ENCODE measurements at regions not wholly inside any gene's neighbourhood (a gene's known extent, or its start where the extent isn't known, plus 50 kb on each side); places are given as distances from the start of the nearest gene placed in this dataset.
"Not testable (repeated sequence)": the region's sequence is repeated elsewhere in the genome, so short reads cannot be mapped to it uniquely, and the experiment has no call there.

- no peak overlapping the region for H3K4me3 ChIP-seq (ENCODE audit: insufficient read depth, low read length, poor library complexity, severe bottlenecking)
- H3K27me3 ChIP-seq (ENCODE audit: low read length), result no peaks in the 10 kb centered on the region
- peak overlapping the region; percentile 94 for H3K27ac ChIP-seq (ENCODE audit: low read depth, low read length)
- H3K9me3 ChIP-seq (ENCODE audit: insufficient read depth, low read length), result peaks cover 15% of the 10 kb centered on the region; the same call in 1 of the 2 replicates
- peaks cover 10% of the 10 kb centered on the region for H3K79me2 ChIP-seq (ENCODE audit: insufficient read depth, low read length)
- TF ChIP-seq EZH2phosphoT487 (conservative IDR thresholded peaks at IDR 0.05; ENCODE audit: low read length), result no peak
- TF ChIP-seq CTCF (IDR thresholded peaks at IDR 0.05; ENCODE audit: insufficient read depth, low read length, poor library complexity, severe bottlenecking), result no peak
- H3K9ac ChIP-seq (ENCODE audit: low read length), result peak overlapping the region; percentile 42
- no peaks in the 10 kb centered on the region for H4K20me1 ChIP-seq (ENCODE audit: low read depth, low read length)
- peak overlapping the region; percentile 66 for H2AFZ ChIP-seq (ENCODE audit: low read depth, low read length, severe bottlenecking)
- H3K9me2 ChIP-seq (replicated peaks; ENCODE audit: insufficient read depth, low read length), result no peaks in the 10 kb centered on the region
- peaks cover 65% of the 10 kb centered on the region for H3F3A ChIP-seq (ENCODE audit: insufficient read depth)
- H3K36me3 ChIP-seq (ENCODE audit: low read length), result no peaks in the 10 kb centered on the region
- H3K4me2 ChIP-seq (ENCODE audit: low read depth, low read length, poor library complexity, severe bottlenecking), result peak overlapping the region; percentile 52
Measured at GRCh38 chr12:31890295-31891285, 68.6 kb upstream of the RESF1 start.

- Histone ChIP-seq H4K20me1 (ENCODE audit: low read depth, low read length) (no peaks in the 10 kb centered on the region), H3K9ac (ENCODE audit: low read length) (peak overlapping the region; percentile 67), H2AFZ (ENCODE audit: low read depth, low read length, severe bottlenecking) (no peak overlapping the region), H3K36me3 (ENCODE audit: low read length) (0 out of 2 replicates have a peak, but pooled peaks cover 7% of the 10 kb centered on the region), H3F3A (ENCODE audit: insufficient read depth) (peaks cover 49% of the 10 kb centered on the region), H3K27ac (ENCODE audit: low read depth, low read length) (peak overlapping the region; percentile 98), H3K27me3 (ENCODE audit: low read length) (no peaks in the 10 kb centered on the region), H3K9me3 (ENCODE audit: insufficient read depth, low read length) (peaks cover 20% of the 10 kb centered on the region; the same call in 1 of the 2 replicates), H3K79me2 (ENCODE audit: insufficient read depth, low read length) (peaks cover 33% of the 10 kb centered on the region), H3K4me2 (ENCODE audit: low read depth, low read length, poor library complexity, severe bottlenecking) (peak overlapping the region; percentile 92), H3K4me3 (ENCODE audit: insufficient read depth, low read length, poor library complexity, severe bottlenecking) (peak overlapping the region; percentile 50), H3K9me2 (replicated peaks; ENCODE audit: insufficient read depth, low read length) (no peaks in the 10 kb centered on the region)
- TF ChIP-seq EZH2phosphoT487 (conservative IDR thresholded peaks at IDR 0.05; ENCODE audit: low read length), result no peak
- TF ChIP-seq CTCF (IDR thresholded peaks at IDR 0.05; ENCODE audit: insufficient read depth, low read length, poor library complexity, severe bottlenecking), result no peak
Measured at GRCh38 chr12:31887109-31887811, 72.0 kb upstream of the RESF1 start.

- not testable (repeated sequence) for H3K9me2 ChIP-seq (replicated peaks; ENCODE audit: insufficient read depth, low read length); H3K27me3 ChIP-seq (ENCODE audit: low read length); H4K20me1 ChIP-seq (ENCODE audit: low read depth, low read length); H3K27ac ChIP-seq (ENCODE audit: low read depth, low read length); H3K4me2 ChIP-seq (ENCODE audit: low read depth, low read length, poor library complexity, severe bottlenecking); H3K4me3 ChIP-seq (ENCODE audit: insufficient read depth, low read length, poor library complexity, severe bottlenecking); H3K9ac ChIP-seq (ENCODE audit: low read length); H2AFZ ChIP-seq (ENCODE audit: low read depth, low read length, severe bottlenecking); H3K9me3 ChIP-seq (ENCODE audit: insufficient read depth, low read length); H3K36me3 ChIP-seq (ENCODE audit: low read length)
- peaks cover 31% of the 10 kb centered on the region for H3F3A ChIP-seq (ENCODE audit: insufficient read depth)
- peaks cover 63% of the 10 kb centered on the region for H3K79me2 ChIP-seq (ENCODE audit: insufficient read depth, low read length)
Measured at GRCh38 chr12:31882682-31883081, 76.5 kb upstream of the RESF1 start.
